ENCODE measurements at regions not wholly inside any gene's neighbourhood (a gene's known extent, or its start where the extent isn't known, plus 50 kb on each side); places are given as distances from the start of the nearest gene placed in this dataset.

- Histone ChIP-seq H3K4me3 (replicated peaks in 1 of 3; ENCODE audit: insufficient read depth in 1 of 3, low read depth in 2 of 3, low read length in 3 of 3) (no peak overlapping the region), H3K4me2 (ENCODE audit: low read depth, low read length) (no peak overlapping the region), H3K9ac (ENCODE audit: insufficient read depth, low read depth, low read length) (no peak overlapping the region), H4K20me1 (ENCODE audit: insufficient read depth, low read length) (no peaks in the 10 kb centered on the region), H3K36me3 (replicated peaks in 1 of 2; ENCODE audit: control insufficient read depth in 1 of 2, insufficient read depth in 2 of 2, low read length in 2 of 2) (no peaks in the 10 kb centered on the region), H3K27ac (ENCODE audit: extremely low read length, insufficient read depth, low read length) (no peak overlapping the region), H3K79me2 (ENCODE audit: insufficient read depth, low read length) (no peaks in the 10 kb centered on the region), H3K27me3 (ENCODE audit: control insufficient read depth in 1 of 2, insufficient read depth in 2 of 2, low read length in 2 of 2) (peaks cover 3 to 53% of the 10 kb centered on the region in 2 experiments), H2AFZ (ENCODE audit: low read length) (no peak overlapping the region), H3K9me3 (ENCODE audit: low read length) (no peaks in the 10 kb centered on the region), H3K4me1 (ENCODE audit: insufficient read depth, low read length) (no peaks in the 10 kb centered on the region)
- WGBS (ENCODE audit: low lambda C conversion rate), result 12% methylated on average over 6 of the region's 6 CpGs
- POLR2A ChIA-PET, result no interaction called here
- no peak for FAIRE-seq
- in situ Hi-C loops (cut with HindIII; ENCODE audit: extremely low pct_ligation_motif_present, low pct_unique_long_range_greater_than_20kb), result no loop called here
- CTCF ChIA-PET (ENCODE audit: low intra/inter-chr PET ratio, low total read pairs), result no interaction called here
- TF ChIP-seq NFE2L2 (IDR thresholded peaks at IDR 0.05; ENCODE audit: low read length), result peak; percentile 71
- peak; percentile 32; the same call in 1 of the 2 replicates for TF ChIP-seq MAFF (IDR thresholded peaks at IDR 0.05; ENCODE audit: low read depth, low read length)
- no peak for TF ChIP-seq HOXA5 (CRISPR knock-in tag; IDR thresholded peaks at IDR 0.05)
- TF ChIP-seq MAFK (conservative IDR thresholded peaks at IDR 0.05 in 1 of 2, IDR thresholded peaks at IDR 0.05 in 1 of 2; ENCODE audit: low read length in 2 of 2), result 0 out of 4 replicates have a peak, but pooled peaks have one; percentile 9 to 10
- ATAC-seq, result no peak
- no peak for DNase-seq (ENCODE audit: low spot score)
- intact Hi-C loops (cut with micrococcal nuclease; ENCODE audit: unreplicated experiment), result no loop called here
- BruUV-seq (replicated peaks), result no TSS peak
Observed at GRCh38 chr10:131850383-131850870, 50.4 kb upstream of the PPP2R2D start.
